ENCODE measurements at regions not wholly inside any gene's neighbourhood (a gene's known extent, or its start where the extent isn't known, plus 50 kb on each side); places are given as distances from the start of the nearest gene placed in this dataset.
"Not testable (repeated sequence)": the region's sequence is repeated elsewhere in the genome, so short reads cannot be mapped to it uniquely, and the experiment has no call there.

GRCh38 chr15:92733090-92733933 lies 77.7 kb upstream of the FAM174B start:
- Histone ChIP-seq H3K27me3 (replicated peaks) (peaks cover 4% of the 10 kb centered on the region; the same call in 1 of the 2 replicates), H3K36me3 (no peaks in the 10 kb centered on the region), H3K4me1 (replicated peaks) (no peaks in the 10 kb centered on the region), H3K4me3 (no peak overlapping the region), H3K27ac (no peak overlapping the region), H3K9me3 (replicated peaks) (no peaks in the 10 kb centered on the region)
- DNase-seq (ENCODE audit: low read depth in 1 of 2, low spot score in 2 of 2), result no peak

- Histone ChIP-seq H3K4me3 (no peak overlapping the region), H3K27me3 (replicated peaks) (peaks cover 4% of the 10 kb centered on the region; the same call in 1 of the 2 replicates), H3K36me3 (no peaks in the 10 kb centered on the region), H3K4me1 (replicated peaks) (no peaks in the 10 kb centered on the region), H3K9me3 (replicated peaks) (no peaks in the 10 kb centered on the region), H3K27ac (no peak overlapping the region)
- DNase-seq (ENCODE audit: low read depth in 1 of 2, low spot score in 2 of 2), result no peak
These were observed 78.5 kb upstream of the FAM174B start for GRCh38 chr15:92733934-92734521.

- not testable (repeated sequence) for H3K36me3 ChIP-seq; H3K27ac ChIP-seq; H3K4me1 ChIP-seq (replicated peaks); H3K9me3 ChIP-seq (replicated peaks); H3K27me3 ChIP-seq (replicated peaks); H3K4me3 ChIP-seq; DNase-seq (ENCODE audit: low read depth in 1 of 2, low spot score in 2 of 2)
These were observed 83.7 kb upstream of the FAM174B start for GRCh38 chr15:92739246-92739645.

- Histone ChIP-seq H3K9me3 (replicated peaks) (no peaks in the 10 kb centered on the region), H3K4me3 (no peak overlapping the region), H3K27ac (no peak overlapping the region), H3K36me3 (no peaks in the 10 kb centered on the region), H3K27me3 (replicated peaks) (0 out of 2 replicates have a peak, but pooled peaks cover 4% of the 10 kb centered on the region), H3K4me1 (replicated peaks) (no peaks in the 10 kb centered on the region)
- DNase-seq (ENCODE audit: low read depth in 1 of 2, low spot score in 2 of 2), result no peak
These were observed 90.3 kb upstream of the FAM174B start for GRCh38 chr15:92745845-92746271.

- H3K36me3 ChIP-seq, result no peaks in the 10 kb centered on the region
- H3K9me3 ChIP-seq (replicated peaks), result no peaks in the 10 kb centered on the region
- H3K27ac ChIP-seq, result no peak overlapping the region
- H3K4me3 ChIP-seq, result no peak overlapping the region
- H3K4me1 ChIP-seq (replicated peaks), result no peaks in the 10 kb centered on the region
- DNase-seq (ENCODE audit: low read depth in 1 of 2, low spot score in 2 of 2), result no peak
- 0 out of 2 replicates have a peak, but pooled peaks cover 4% of the 10 kb centered on the region for H3K27me3 ChIP-seq (replicated peaks)
These were observed 91.5 kb upstream of the FAM174B start for GRCh38 chr15:92747047-92747446.

- H3K36me3 ChIP-seq, result no peaks in the 10 kb centered on the region
- H3K9me3 ChIP-seq (replicated peaks), result no peaks in the 10 kb centered on the region
- no peaks in the 10 kb centered on the region for H3K4me1 ChIP-seq (replicated peaks)
- H3K27ac ChIP-seq, result no peak overlapping the region
- 0 out of 2 replicates have a peak, but pooled peaks cover 4% of the 10 kb centered on the region for H3K27me3 ChIP-seq (replicated peaks)
- DNase-seq (ENCODE audit: low read depth in 1 of 2, low spot score in 2 of 2), result no peak
- H3K4me3 ChIP-seq, result no peak overlapping the region
These were observed 93.6 kb upstream of the FAM174B start for GRCh38 chr15:92749216-92749615.

GRCh38 chr15:92749946-92750345 lies 94.4 kb upstream of the FAM174B start:
- no peaks in the 10 kb centered on the region for H3K4me1 ChIP-seq (replicated peaks)
- no peak overlapping the region for H3K4me3 ChIP-seq
- 0 out of 2 replicates have a peak, but pooled peaks cover 4% of the 10 kb centered on the region for H3K27me3 ChIP-seq (replicated peaks)
- H3K27ac ChIP-seq, result no peak overlapping the region
- no peaks in the 10 kb centered on the region for H3K9me3 ChIP-seq (replicated peaks)
- DNase-seq (ENCODE audit: low read depth in 1 of 2, low spot score in 2 of 2), result no peak
- H3K36me3 ChIP-seq, result no peaks in the 10 kb centered on the region

GRCh38 chr15:92751528-92751927 lies 96.0 kb upstream of the FAM174B start:
- Histone ChIP-seq H3K27me3 (replicated peaks) (0 out of 2 replicates have a peak, but pooled peaks cover 4% of the 10 kb centered on the region), H3K4me3 (no peak overlapping the region), H3K36me3 (no peaks in the 10 kb centered on the region), H3K4me1 (replicated peaks) (no peaks in the 10 kb centered on the region), H3K27ac (no peak overlapping the region), H3K9me3 (replicated peaks) (no peaks in the 10 kb centered on the region)
- DNase-seq (ENCODE audit: low read depth in 1 of 2, low spot score in 2 of 2), result no peak

- no peak for DNase-seq (ENCODE audit: low read depth in 1 of 2, low spot score in 2 of 2)
- H3K4me3 ChIP-seq, result no peak overlapping the region
- H3K27ac ChIP-seq, result no peak overlapping the region
- no peaks in the 10 kb centered on the region for H3K36me3 ChIP-seq
- 0 out of 2 replicates have a peak, but pooled peaks cover 4% of the 10 kb centered on the region for H3K27me3 ChIP-seq (replicated peaks)
- H3K9me3 ChIP-seq (replicated peaks), result no peaks in the 10 kb centered on the region
- no peaks in the 10 kb centered on the region for H3K4me1 ChIP-seq (replicated peaks)
These were observed 98.0 kb upstream of the FAM174B start for GRCh38 chr15:92753591-92753990.

- Histone ChIP-seq H3K27me3 (replicated peaks) (no peaks in the 10 kb centered on the region), H3K4me3 (no peak overlapping the region), H3K27ac (no peak overlapping the region), H3K36me3 (no peaks in the 10 kb centered on the region), H3K4me1 (replicated peaks) (no peaks in the 10 kb centered on the region), H3K9me3 (replicated peaks) (no peaks in the 10 kb centered on the region)
- no peak for DNase-seq (ENCODE audit: low read depth in 1 of 2, low spot score in 2 of 2)
These were observed 107.9 kb upstream of the FAM174B start for GRCh38 chr15:92763459-92763858.

- not testable (repeated sequence) for H3K4me1 ChIP-seq (replicated peaks); H3K9me3 ChIP-seq (replicated peaks); H3K27me3 ChIP-seq (replicated peaks); H3K4me3 ChIP-seq; H3K36me3 ChIP-seq; DNase-seq (ENCODE audit: low read depth in 1 of 2, low spot score in 2 of 2); H3K27ac ChIP-seq
These were observed 112.6 kb upstream of the FAM174B start for GRCh38 chr15:92768131-92768530.

GRCh38 chr15:92770641-92771040 lies 115.1 kb upstream of the FAM174B start:
- Histone ChIP-seq H3K4me1 (replicated peaks) (no peaks in the 10 kb centered on the region), H3K27me3 (replicated peaks) (no peaks in the 10 kb centered on the region), H3K36me3 (no peaks in the 10 kb centered on the region), H3K4me3 (no peak overlapping the region), H3K27ac (no peak overlapping the region), H3K9me3 (replicated peaks) (no peaks in the 10 kb centered on the region)
- DNase-seq (ENCODE audit: low read depth in 1 of 2, low spot score in 2 of 2), result no peak

GRCh38 chr15:92772061-92772460 lies 116.5 kb upstream of the FAM174B start:
- Histone ChIP-seq H3K4me3 (no peak overlapping the region), H3K4me1 (replicated peaks) (no peaks in the 10 kb centered on the region), H3K36me3 (no peaks in the 10 kb centered on the region), H3K27ac (no peak overlapping the region), H3K9me3 (replicated peaks) (no peaks in the 10 kb centered on the region), H3K27me3 (replicated peaks) (no peaks in the 10 kb centered on the region)
- no peak for DNase-seq (ENCODE audit: low read depth in 1 of 2, low spot score in 2 of 2)

- no peaks in the 10 kb centered on the region for H3K9me3 ChIP-seq (replicated peaks)
- no peaks in the 10 kb centered on the region for H3K4me1 ChIP-seq (replicated peaks)
- H3K27ac ChIP-seq, result no peak overlapping the region
- H3K27me3 ChIP-seq (replicated peaks), result no peaks in the 10 kb centered on the region
- H3K4me3 ChIP-seq, result no peak overlapping the region
- no peaks in the 10 kb centered on the region for H3K36me3 ChIP-seq
- no peak for DNase-seq (ENCODE audit: low read depth in 1 of 2, low spot score in 2 of 2)
These were observed 117.2 kb upstream of the FAM174B start for GRCh38 chr15:92772626-92773244.
